Activated CD8-positive, alpha-beta memory T cell treated with anti-CD3 and anti-CD28 coated beads, Interleukin-2, amount 50 U/mL, for 48 hours (primary cell): ENCODE measurements at regions not wholly inside any gene's neighbourhood (a gene's known extent, or its start where the extent isn't known, plus 50 kb on each side); places are given as distances from the start of the nearest gene placed in this dataset.
"Not testable (repeated sequence)": the region's sequence is repeated elsewhere in the genome, so short reads cannot be mapped to it uniquely, and the experiment has no call there.

Experiments used
- DNase-seq: peaks from one replicate; pipeline ENCODE4 v3.0.0-alpha.2; 2020

DNA sequence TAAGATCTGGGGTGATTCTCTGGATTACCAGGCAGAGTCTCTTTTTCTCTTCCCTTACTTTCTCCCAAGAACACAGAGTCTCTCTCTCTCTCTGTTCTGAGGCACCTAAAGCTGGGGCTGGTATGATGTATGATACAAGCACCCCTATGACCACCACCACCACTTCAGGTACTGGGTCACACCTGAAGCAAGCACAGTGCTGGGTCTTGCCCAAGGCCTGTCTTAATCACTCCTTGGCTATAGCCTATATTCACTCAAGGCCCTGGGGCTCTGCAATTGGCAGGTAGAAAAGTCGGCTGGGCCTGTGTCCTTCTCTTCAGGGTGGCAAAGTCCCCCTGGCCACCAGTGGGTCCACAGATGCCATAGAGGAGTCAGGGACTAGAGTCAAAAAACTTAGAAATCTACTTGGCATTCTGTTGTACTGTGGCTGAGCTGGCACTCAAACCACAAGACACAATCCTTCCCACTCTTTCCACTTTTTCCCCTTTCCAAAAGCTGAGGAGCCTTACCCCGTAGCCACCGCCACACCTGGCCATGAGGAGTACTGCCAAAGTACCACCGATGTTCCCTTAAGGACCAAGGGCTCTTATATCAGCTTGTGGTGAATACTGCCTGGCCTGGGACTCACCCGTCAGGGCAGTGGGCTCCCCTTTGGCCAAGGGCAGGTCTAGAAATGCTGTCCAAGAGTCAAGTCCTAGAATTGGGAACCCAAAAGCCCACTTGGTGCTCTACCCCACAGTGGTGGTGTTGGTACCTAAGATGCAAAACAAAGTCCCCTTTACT, 159.2 kb downstream of the POTEM start:
- DNase-seq, result not testable (repeated sequence)

DNA sequence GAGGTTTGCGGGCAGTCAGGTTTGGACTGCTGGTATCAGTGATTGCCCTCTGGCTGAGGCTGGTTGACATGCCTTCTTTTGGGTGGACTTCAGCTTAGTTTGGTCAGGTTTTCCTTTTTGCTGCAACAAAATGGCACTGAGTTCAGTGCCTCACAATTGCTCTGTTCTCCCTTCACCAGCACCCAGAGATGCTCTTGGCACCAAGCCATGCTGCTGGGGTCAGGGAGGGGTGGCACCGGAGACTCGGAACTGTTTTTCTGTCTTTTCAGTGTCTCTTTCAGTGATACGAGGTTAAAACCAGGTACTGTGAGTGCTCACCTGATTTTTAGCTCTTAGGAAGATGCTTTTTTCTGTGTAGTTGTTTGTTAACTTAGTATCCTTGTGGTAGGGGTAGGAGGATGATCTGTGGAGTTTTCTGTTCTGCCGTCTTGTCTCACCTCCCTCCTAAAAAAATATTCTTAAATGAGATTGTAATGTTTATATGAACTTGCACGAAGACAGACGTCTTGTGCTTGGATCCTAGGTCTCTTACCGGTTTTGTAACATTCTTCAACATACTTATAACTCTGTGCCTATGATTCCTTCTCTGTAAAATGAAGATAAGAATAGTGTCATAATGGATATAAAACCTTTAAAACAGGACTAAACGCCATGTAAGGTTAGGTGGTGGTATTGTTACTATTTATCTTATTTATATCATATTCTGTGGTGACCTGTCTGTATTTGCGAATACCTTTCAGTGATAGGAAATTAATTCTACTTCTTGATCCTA, 160.6 kb downstream of the POTEM start:
- not testable (repeated sequence) for DNase-seq

- not testable (repeated sequence) for DNase-seq
These were observed 164.3 kb downstream of the POTEM start for GRCh38 chr14:19131553-19131952.

DNA sequence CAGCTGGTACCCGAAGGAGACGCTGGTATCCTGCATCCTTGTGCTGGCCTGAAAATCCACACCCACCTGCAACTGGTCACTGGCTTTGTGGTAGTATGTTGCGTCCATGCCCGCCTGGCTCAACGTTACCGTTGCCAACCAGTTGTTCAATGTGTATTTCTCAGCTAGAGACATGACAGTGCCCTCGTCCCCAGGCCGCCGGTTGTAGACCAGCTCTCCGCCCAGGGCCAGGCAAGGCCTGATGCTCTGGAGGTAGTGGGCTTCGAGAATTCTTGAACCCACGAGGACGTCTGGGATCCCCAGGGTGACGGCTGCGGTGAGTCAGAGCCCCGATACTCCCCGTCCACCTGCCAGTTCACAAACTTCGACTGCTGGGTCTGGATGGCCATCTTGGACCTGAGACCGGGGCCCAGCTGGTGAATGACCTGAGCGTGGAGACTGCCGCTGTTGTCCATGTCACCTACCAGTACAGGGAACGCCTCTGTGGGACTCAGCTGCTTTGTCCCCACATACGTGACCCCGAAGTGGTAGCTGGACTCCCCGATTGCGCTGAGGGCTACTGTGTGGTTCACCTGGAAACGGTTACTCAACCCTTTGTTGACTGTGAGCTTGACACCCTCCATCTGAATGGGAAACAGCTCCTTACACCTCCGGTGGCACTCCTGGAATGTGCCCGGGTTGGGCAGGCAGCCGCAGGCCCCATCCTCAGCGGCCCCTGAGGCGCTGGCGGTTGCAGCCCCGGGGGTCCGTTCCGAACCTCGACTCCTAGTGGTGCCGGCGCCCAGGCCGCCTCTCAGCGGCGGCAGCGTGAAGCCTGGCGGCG, 165.0 kb downstream of the POTEM start:
- DNase-seq, result not testable (repeated sequence)

- DNase-seq, result not testable (repeated sequence)
These were observed 165.5 kb downstream of the POTEM start for GRCh38 chr14:19132836-19133120.

- peak; percentile 36 for DNase-seq
These were observed 190.0 kb downstream of the POTEM start for GRCh38 chr14:19157106-19157709.

DNA sequence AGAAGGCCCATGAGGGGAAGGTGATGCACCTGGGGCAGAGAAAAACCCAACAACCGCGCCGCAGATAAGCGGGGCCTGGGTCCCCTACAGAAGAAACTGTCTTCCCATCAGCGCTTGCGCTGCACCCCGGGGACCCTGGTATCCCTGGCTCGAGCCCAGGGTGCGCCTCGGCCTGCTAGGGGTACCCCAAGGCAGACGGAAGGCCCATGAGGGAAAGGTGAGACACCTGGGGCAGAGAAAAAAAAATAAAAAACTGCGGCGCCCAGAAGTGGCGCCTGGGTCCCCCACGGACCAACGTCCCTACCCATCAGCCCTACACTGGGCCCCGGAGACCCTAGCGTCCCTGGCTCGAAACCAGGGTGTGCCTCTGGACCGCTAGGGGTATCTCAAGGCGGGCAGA, 190.8 kb downstream of the POTEM start:
- peak; percentile 44 for DNase-seq

- not testable (repeated sequence) for DNase-seq
These were observed 191.4 kb downstream of the POTEM start for GRCh38 chr14:19158588-19158987.

GRCh38 chr14:19159003-19159625, 191.9 kb downstream of the POTEM start:
- DNase-seq, result peak; percentile 45

DNA sequence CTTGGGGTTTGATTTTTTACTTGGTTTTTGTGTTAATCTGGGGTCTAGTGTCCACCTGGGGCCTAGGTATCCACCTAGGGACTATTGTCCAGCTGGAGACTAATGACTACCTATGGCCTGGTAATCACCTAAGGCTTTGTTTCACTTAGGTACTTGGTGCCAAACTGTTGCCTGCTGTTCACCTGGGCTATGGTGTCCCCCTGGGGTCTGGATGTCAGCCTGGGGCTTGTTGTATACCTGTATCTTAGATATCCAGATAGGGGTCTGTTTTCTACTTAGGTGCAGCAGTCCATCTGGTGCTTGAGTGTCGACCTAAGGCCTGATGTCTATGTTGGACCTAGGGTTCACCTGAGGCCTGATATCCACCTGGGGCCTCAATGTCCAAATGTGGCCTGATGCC, 193.1 kb downstream of the POTEM start:
- peak; percentile 49 for DNase-seq

DNA sequence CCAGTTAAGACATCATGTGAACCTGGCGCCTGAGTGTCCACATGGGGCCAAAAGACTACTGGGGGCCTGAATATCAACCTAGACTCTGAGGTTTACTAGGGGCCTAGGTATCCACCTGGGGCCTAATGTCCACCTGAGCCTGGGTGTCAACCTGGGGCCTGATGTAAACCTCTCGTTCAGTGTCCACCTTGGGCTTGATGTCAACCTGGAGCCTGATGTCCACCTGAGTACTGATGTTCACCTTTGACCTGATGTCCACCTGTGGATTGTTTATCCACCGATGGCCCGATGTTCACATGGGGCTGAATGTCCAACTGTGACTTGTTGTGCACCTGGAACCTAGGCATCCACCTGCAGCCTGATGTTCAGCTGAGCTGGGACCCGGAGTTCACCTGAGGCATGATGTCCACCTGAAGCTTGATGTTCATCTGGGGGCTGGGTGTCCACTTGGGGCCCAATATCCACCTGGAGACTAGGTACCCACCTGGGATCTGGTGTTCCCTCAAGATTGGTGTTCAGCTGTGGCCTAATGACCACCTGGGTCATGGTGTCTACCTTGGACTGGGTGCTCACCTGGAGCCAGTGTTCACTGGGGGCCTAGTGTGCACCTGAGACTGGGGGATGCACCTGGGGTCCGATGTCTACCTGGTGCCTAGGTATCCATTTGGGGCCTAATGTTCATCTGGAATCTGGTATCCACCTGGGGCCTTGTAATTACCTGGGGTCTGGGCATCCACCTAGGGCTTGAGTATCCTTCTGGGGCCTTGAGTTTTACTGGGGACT, 194.2 kb downstream of the POTEM start:
- peak; percentile 58 for DNase-seq

DNA sequence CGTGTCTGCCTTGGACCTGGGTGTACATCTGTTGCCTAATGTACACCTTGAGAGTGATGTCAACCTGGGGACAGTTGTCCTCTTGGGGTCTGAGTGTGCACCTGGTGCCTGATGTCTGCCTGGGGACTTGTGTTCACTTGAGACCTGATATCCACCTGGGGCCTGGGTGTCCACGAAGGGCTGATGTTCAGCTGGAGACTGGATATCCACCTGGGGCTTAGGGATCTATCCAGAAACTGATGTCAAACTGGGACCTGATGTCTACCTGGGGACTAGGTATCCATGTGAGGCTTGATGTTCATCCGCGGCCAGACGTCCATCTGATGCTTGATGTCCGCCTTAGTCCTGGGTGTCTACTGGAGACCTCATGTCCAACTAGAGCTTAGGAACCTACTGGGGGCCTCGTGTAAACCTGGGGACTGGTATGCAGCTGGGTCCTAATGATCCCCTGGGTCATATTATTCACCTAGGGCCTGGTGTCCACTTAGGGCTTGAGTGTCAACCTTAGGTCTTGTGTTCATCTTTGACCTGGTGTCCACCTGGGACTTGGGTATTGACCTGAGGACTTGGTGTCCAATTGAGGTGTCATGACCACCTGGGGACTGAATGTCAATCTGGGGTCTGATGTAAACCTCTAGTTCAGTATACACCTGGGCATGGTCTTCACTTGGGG, 194.9 kb downstream of the POTEM start:
- peak; percentile 56 for DNase-seq

- peak; percentile 34 for DNase-seq
These were observed 195.7 kb downstream of the POTEM start for GRCh38 chr14:19162920-19163319.

- peak; percentile 46 for DNase-seq
These were observed 196.7 kb downstream of the POTEM start for GRCh38 chr14:19163891-19164290.

GRCh38 chr14:19164426-19164825, 197.2 kb downstream of the POTEM start:
- peak; percentile 51 for DNase-seq

DNA sequence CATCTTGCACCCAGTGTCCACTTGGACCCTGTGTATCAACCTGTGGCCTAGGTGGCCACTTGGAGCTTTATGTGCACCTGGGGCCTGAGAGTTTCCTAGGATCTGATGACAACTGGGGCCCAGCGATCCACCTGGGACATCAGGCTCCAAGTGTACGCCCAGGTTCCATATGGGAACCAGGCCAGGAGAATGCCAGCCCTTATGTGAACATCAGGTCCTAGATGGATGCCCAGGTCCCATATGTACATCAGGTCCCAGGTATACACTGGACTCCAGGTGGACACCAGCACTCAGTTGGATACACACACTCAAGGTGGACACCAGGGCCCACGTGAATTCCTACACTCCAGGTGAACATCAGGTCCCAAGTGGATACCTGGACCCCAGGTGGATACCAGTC, 198.8 kb downstream of the POTEM start:
- DNase-seq, result peak; percentile 44

DNA sequence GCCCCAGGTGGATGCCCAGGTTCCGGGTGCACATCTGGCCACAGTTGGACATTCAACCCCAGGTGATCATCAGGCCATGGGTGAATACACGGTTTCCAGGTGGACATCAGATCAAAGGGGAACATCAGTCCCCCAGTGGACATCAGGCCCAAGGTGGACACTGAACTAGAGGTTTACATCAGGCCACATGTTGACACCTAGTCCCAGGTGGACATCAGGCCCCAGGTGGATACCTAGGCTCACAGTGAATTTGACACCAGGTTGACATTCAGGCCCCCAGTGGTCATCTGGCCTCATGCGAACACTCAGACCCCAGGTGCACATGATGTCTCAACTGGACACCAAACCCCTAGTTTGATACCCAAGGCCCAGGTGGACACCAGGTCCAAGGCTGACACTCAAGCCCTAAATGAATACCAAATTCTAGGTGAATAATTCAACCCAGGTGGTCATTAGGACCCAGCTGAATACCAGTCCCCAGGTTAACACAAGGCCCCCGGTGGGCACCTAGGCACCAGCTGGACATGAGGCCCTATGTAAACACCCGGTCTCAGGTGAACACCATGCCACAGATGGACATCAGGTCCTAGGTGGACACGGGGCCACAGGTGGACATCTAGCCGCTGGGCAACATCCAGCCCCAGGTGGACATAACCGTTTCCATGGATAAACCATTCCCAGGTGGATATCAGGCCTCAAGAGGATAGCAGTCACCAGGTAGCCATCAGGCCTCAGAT, 200.4 kb downstream of the POTEM start:
- peak; percentile 57 for DNase-seq

GRCh38 chr14:19168261-19168660, 201.0 kb downstream of the POTEM start:
- peak; percentile 59 for DNase-seq

- peak; percentile 53 for DNase-seq
These were observed 202.5 kb downstream of the POTEM start for GRCh38 chr14:19169561-19170362.
